NCI-H2196 treated with DMSO at 0.1 percent for 48 hours (cell line): ENCODE measurements at regions not wholly inside any gene's neighbourhood (a gene's known extent, or its start where the extent isn't known, plus 50 kb on each side); places are given as distances from the start of the nearest gene placed in this dataset.

ENCODE experiments used
- DNase-seq: peaks from one replicate; lab custom pipeline; 2025; ENCODE audit not compliant: unreplicated experiment; lab: John Stamatoyannopoulos, UW

DNA sequence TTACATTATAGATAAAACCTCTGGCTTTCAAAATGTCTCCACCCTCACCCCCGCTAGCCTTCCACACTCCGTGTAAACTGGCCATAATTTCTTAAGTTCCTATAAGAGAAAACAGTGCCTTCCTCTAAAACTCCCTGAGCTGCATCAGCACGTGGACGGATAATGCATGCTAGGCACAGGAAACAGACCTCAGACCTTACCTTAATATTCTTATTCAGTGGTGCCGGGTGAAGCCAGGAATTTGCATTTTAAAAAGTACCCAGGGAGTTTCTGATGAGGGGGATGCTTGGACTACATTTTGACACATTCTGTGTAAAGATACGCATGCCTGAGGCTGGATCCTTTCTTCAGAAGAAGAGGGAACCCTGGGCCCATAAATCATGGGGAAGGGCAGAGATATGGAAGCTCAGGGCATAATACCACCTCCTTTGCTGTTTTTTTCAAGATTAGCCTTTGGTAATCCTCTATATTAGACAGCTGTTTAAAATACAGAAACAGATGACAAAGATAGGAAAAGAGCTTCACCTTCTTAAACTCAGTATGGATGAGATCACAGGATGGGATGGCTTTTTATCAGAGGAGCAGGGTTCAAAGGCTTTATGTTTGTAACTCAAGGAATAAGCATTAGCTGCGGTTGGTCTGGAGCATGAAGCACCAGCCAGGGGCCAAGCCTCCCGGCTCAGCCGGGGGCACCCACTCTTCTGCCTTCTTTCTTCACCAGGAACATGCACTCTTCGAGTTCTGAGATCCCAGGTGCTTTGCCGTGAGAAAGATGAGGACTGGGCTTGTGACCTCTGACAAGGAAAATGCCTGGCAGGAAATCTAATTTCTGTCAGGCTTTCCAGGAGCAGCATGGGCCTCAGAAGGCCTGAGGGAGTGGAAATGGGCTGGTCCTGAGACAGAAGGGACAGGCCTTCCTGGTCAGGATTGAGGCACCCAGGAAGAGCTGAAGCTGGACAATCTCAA, 218.1 kb upstream of the SOX4 start:
- no peak for DNase-seq

DNA sequence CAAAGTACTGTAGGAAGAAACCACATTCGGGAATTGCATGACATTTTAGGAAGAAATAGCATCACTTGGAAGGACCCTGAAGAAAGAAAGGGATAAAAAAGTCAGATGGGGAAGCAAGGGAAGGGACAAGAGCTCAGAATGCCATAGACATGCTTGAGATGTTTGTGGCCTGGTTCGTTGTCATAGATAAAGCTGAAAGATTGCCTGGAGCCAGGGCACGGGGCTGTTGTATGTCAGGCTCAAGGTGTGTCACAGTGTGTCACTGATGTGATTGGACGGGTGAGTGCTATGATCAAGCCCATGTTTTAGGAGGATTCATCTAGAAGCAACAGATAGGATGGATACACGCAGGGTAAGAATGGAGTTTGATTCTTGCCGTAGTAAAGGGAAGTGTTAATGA, 216.2 kb upstream of the SOX4 start:
- no peak for DNase-seq

DNA sequence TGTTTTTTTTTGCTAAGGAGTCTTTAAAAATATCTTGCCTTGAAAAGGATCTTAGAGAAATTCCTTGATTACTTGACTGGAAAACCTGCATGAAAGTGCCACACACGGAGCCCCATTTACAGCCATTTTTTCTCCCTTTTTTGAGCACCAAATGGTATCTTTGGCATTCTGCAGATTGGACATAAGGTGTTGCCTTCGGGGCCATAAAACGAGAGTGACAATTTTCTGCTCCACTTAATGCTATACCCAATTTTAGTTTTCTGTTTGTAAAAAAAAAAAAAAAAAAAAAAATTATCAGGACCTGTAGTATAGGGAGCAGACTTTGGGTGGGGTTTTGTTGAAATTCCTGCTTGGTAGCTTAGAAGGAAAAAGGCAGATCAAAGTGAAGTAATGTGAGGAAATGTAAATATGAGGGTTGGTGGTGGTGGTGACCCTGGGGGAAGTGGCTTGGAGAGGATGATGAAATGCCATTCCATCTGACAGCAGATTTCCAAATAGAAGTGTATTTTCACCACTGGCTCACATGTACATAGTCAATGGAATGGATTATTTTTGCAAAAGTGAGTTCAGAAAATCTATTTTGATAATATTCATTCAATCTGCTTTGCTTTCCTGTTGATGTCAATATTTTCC, 212.1 kb upstream of the SOX4 start:
- DNase-seq = no peak

DNA sequence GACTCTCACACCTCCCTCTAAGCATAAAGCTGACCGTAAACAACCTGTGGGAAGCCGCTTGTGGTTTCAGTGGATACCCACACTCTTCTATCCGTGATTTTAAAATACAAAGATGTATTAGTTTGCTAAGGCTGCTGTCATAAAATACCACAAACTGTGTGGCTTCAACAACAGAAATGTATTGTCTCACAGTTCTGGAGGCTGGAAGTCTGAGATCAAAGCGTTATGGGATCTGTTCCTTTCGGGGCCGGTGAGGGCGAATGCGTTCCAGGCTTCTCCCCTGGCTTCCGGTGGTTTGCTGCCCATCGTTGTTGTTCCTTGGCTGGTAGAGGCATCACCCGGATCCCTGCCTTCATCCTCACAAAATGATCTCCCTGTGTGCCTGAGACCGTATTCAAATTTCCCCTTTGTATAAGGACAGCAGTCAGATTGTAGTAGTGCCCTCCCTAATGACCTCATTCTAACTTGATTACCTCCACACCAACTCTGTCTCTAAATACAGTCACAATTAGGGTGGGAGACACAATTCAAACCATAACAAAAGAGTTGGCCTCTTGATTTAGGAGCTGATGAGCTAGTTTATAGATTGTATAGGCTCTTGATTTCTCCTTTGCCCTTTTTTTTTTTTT, 210.6 kb upstream of the SOX4 start:
- DNase-seq = no peak

DNA sequence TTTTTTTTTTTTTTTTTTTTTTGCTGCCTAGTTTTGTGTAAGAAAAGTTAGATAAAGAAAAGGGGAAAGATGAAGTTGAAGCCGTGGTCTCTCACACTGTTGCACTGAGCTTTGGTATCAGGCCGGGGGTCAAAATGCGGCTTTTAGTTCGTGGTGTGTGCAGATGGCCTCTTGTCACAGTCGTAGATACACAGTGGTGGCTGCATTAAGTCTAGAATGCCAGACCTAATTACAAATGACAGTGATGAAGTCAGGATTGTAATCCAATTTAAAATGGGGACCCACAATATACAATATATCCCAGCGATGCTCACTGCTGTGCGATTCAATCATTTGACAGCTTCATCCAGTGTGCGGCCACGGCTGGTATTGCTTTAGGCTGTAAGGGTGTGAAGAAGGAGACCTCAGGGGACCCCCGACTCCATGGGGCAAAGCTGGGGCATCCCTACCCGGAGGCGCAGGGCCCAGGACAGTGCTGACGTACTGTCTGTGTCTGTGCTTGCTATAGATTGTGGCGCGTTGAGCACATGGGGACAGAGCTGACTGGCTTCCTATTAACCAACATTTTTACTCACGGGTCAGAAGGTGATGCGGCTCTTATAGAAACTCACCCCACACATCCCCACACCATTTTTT, 210.0 kb upstream of the SOX4 start:
- DNase-seq = no peak

DNA sequence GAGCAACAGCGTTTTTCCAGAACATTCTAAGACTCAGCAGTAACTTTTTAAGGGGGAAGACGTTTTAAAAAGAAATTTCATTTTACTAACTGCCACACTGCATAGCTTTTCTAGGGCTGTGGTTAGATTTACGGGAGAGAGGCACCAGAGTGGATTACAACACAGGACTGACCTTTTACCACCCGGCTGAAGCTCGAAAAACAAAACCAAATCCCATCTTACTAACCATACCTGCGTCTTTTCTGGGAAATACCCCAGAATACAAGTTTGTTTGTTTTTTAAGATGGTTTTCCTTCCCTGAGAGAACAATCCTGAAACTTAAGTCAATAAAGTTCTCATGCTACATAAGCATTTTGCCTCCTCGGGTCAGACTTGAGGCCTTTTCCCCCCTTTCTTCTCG, 209.3 kb upstream of the SOX4 start:
- no peak for DNase-seq

DNA sequence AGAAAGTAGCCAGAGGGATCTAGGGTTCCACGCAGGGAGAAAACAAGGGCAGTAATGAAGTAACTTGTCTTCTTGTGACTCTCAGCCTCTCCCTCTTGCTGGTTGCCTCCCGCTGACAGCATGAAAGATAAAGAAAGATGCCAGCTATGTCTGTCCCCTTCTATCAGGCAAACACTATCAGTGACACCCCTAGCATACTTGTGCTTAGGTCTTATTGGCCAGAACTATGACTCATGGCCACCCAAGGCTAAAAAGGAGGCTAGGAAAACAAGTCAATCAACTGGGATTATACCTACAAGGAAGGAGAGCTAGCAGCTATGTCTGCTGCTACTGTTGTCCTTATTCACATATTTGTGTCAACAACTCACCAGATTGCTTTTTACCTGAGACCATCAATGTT, 206.8 kb upstream of the SOX4 start:
- no peak for DNase-seq

DNA sequence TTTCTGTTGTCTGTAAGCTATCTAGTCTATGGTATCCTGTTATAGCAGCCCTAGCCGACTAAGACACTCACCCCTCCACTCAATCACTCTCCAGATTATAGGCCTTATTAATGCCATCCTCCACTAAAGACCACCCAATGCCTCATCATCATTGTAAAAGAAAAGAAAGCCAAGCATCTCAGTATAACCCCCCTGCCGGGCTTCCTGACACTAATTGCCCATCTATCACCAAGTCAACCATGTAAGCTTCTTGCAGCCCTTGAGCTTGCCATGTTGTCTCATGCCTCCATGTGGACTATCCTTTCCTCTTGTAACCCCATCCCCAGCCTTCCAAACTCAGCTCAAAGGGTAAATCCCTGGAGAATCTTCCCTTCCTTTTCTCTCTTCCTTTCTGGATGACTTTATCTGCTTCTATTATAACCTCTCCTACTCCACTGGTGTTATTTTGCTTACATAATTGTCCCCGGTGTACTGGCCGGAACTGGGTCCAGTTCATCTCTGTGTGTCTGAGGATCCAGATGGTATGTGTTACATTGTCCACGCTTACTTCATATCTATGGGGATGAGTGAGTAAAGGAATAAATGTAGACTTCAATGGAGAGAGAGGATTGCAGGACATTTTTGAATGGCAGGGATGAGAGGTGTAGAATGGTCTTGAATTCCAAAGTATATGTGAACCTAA, 202.9 kb upstream of the SOX4 start:
- DNase-seq = no peak

DNA sequence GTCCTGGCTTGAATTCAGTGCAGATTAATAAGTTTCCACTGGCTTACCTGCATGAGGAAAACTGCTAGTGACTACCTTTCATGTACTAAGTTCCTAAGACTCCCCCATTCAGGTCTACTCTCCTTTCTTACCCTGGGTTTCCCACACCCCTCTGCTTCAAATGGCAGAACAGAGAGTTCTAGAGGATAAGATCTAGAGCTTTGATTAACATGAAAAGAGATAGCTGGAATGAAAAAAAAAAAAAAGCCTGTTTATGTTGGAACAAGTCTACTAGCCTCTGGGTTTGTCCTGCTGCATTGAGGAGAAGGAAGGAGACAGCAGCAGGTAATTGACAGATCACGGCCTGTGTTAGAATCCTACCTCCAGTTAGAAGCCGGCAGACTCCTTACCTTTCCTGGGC, 201.4 kb upstream of the SOX4 start:
- no peak for DNase-seq

DNA sequence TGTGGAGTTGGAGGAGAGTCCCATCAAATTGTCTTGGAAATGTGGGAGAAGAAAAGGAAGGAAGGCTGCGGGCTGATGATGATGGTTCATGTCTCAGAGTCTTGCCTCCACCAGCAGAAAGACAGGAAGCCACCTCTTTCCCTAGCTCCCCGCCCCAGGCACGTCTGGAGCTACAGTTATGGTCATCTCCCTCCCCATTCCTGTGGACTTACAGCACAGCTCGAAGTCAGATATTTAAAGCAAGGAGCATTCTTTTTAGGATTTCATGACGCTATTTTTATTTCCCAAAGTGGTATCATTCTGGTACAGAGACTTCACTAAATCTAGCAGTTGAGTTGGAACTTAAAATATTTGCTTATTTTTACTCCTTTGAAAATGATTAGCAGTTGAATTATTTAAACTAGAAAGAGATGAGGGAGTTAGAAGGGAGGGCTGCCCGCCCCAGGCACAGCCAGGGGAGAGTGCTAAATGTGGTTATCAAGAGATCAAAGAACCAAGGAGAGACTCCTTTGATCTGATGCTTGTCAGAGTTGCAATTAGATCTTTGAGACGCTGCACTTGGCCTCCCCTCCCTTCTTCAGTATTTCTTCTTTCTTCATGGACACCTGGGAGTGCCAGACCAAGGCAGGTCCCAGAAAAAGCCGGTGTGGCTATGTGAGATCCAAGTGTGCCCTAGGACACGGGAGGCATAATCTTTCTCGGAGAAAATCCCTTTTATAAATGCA, 199.9 kb upstream of the SOX4 start:
- DNase-seq = no peak

DNA sequence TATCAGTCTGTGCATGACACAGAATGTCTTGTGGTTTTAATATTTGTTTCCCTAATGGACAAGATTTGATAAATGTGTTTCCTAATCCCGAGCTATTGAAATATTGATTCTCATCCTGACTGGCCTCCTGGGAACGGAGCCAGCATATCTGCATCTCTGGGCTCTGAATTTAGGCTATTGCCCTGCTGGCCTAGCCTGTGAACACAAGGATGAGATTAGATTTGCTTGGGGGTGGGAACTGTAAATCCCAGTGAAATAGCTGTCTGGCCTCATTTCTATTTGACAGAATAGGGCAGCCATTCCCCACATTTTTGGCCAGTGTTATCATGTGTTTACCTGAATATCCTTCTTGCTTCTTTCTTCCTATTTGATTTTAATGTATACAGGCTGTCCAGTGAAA, 198.4 kb upstream of the SOX4 start:
- no peak for DNase-seq

DNA sequence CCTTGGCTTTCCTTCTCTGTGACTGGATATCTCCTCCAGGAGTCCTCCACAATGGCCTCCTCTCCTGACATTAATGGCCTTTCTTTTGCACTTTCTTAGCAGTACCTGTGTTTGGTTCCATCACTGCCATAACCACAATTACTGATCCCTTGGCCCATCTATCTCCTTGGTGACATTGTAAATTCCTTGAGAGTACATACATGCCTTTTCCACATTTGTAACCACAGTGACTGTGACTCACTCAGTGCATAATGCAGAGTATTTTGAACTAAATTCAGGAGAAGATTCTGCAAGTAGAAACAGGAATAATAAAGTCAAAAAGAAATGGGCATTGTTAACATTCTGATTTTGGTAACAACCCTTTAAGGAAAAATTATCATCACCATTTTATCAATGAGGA, 197.2 kb upstream of the SOX4 start:
- DNase-seq = no peak

DNA sequence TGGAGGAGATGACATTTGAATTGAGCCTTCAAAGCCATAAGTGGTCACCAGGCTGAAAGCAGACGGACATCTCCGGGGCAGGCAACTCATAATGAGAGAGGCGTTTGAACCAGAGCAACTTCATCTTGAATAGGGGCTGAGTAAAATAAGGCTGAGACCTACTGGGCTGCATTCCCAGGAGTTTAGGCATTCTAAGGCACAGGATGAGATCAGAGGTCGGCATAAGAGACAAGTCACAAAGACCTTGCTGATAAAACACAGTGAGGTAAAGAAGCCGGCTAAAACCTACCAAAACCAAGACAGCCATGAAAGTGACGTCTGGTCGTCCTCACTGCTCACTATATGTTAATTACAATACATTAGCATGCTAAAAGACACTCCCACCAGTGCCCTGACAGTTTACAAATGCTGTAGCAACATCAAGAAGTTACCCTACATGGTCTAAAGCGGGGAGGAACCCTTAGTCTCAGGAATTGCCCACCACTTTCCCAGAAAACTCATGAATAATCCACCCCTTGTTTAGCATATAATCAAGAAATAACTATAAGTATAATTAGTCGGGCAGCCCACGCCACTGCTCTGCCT, 194.7 kb upstream of the SOX4 start:
- no peak for DNase-seq

DNA sequence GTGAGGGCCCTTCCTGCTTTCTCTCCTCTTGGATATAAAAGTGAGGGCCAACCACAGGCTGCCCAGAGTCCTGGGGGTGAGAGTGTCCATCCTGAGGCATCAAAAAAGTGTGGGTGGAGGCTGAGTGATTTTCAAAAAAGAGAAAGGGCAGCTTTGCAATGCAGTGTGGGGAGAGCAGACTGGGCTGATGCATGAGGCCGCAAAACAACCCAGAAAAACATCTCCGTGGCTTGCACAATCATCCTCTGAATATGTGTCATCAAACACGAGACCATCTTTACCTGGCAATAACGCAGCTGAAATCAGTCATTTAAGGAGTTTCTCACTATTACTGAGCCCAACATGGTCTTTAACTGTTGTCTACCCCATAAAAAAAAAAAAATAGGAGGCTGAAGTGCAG, 191.2 kb upstream of the SOX4 start:
- DNase-seq = no peak

DNA sequence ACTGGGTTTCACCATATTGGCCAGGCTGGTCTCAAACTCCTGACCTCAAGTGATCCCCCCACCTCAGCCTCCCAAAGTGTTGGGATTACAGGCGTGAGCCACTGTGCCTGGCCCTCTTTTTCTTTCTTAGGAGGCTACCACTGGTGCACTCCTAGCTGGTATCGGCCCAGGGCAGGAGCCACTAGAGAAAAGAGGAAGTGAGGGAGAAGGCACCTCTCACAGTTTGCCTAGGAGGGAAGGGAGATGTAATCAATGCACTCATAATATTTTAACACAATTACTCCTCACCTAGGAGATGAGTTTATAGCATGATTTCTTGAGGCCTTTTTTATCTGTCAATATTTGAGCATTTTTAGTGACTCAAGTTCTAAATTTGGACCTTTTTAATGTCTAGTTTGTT, 189.0 kb upstream of the SOX4 start:
- no peak for DNase-seq

DNA sequence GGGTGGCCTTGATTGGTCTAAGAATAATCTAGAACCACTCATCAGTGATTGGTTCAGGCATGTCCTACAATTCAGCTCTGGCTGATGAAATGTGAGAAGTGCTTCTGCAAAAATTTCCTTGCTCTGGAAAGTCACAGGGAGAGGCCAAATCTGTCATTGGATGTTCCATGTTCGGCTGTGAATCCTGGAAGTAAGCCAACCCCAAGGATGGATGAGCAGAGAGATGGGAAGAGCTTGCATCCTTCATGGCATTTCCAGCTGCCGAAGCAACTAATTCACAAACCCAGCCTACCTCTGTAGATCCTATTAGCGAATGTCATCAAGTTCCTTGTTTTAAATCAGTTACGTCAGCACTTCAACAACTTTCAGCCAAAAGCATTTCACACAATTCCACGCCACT, 187.2 kb upstream of the SOX4 start:
- DNase-seq = no peak

DNA sequence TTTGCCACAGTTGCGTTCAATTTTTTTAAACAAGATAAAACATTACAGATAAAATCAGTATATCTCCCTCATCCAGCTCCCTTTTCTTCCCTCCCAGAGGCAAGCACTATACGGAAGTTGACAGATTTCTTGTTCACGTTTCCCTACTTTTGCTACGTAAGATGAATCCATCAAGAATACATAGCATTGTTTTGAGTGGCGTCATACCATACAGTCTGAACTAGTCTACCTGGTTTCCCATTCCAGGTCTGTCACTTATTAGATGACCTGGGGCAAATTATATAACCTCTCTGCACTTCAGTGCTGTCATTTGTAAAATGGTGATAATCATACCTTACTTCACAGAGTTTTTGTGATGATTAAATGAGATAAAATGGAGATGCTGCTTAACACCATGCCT, 184.3 kb upstream of the SOX4 start:
- DNase-seq = no peak

DNA sequence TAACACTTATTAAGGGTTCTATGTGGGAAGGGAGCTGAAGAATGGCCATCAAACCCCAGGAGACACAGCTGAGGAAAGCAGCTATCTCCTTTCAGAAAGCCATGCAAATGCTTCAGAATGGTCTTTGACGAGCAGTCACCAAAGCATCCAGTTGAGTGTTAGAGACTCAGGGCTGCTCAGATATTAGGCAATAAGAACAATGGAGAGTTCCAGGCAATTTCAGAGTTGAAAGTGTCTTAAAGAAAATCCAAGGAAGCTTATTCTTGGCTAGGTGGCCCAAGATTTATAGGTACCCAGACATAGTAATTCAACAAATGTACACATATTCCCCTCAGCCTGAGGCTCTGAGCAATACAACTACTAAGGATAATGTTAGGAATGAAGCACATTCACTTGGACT, 180.1 kb upstream of the SOX4 start:
- no peak for DNase-seq

DNA sequence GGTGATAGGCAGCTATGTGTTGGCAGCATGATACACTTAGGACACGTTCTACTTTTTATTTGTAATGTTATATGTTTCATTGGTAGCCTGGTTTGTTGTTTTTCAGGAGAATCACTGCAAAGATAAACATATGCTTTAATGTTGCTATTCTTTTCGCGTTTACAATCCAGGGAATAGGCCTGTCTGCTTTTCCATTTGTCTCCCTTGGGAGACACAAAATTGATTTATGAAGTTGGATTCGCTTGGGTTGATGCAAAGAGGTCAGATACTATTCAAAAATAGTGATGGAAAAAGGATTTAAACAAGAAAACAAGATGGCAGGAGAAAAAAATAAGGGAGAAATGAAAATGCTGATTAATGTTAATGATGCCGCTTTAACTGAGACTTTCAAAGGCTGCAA, 179.5 kb upstream of the SOX4 start:
- DNase-seq = no peak
